ENCODE measurements at regions not wholly inside any gene's neighbourhood (a gene's known extent, or its start where the extent isn't known, plus 50 kb on each side); places are given as distances from the start of the nearest gene placed in this dataset.
"Not testable (repeated sequence)": the region's sequence is repeated elsewhere in the genome, so short reads cannot be mapped to it uniquely, and the experiment has no call there.

DNA sequence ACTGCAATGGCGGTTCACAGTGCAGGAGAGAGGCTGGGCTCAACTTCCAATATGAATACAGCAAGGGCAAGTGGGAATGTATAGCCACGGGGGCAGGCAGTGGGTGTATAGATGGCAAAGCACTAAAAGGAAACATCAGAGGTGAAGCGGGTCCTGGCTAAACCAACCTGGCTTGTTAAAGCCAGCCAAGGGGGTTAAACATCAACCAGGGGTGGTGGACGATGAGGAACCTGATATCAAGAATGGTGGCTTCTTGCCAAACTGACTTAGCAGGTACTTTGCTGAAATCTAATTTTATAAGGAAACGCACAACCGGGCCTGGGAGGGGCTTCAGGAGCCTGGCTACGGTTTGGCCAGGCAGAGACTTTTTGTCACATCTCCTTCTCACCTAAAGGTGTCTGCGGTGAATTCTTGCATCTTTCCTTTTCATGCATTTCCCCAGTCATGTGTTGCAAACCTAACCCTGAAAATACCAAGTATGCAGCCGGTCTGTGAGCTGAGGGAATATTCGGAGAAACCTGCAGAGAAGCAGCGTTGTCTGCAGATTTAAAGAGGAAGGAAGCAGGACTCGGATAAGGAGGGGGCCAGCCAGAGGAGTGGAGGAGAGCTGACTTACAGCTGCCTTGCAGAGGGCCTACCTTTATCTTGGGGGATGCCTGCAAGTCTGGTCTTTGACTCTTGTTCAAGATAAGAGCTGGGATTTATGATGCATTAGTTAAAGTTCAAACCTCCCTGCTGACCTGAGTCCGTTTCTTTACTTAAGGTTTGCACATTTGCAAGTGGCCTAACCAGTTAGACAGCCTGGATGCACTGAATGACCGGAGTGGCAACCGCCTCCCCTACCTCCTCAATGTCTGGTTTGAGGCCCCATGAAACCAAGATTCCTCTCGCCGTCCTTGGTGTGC lies 309.1 kb upstream of the USP9Y start:
- H3K4me3 ChIP-seq (replicated peaks in 1 of 3; ENCODE audit: insufficient read depth in 1 of 3, low read depth in 1 of 3, low read length in 3 of 3); DNase-seq (ENCODE audit: low read depth, low spot score); H3K79me2 ChIP-seq (ENCODE audit: control insufficient read depth, insufficient read depth, low read length); H3K9me3 ChIP-seq (replicated peaks; ENCODE audit: control insufficient read depth, insufficient read depth, low read length); POLR2A ChIA-PET; BruUV-seq (replicated peaks); FAIRE-seq; H3K4me1 ChIP-seq (ENCODE audit: control insufficient read depth, extremely low read depth, insufficient read depth, low read length); H3K9me1 ChIP-seq (replicated peaks; ENCODE audit: control insufficient read depth, extremely low read depth, insufficient read depth, low read length); dilution Hi-C loops (cut with MboI; ENCODE audit: extremely low pct_ligation_motif_present, low sequenced_read_pairs); CTCF ChIA-PET; H3K9ac ChIP-seq (replicated peaks; ENCODE audit: extremely low read depth, insufficient read depth, low read length); H3K4me2 ChIP-seq (ENCODE audit: insufficient read depth, low read length); H3K27me3 ChIP-seq (ENCODE audit: control insufficient read depth in 2 of 2, insufficient read depth in 2 of 2, low read length in 2 of 2); H4K20me1 ChIP-seq (replicated peaks; ENCODE audit: control insufficient read depth, extremely low read depth, insufficient read depth, low read length); H3K36me3 ChIP-seq (ENCODE audit: control insufficient read depth in 2 of 2, extremely low read depth in 1 of 2, insufficient read depth in 2 of 2, low read length in 2 of 2); H3K27ac ChIP-seq (ENCODE audit: insufficient read depth, low read depth, low read length); intact Hi-C loops (cut with micrococcal nuclease); H2AFZ ChIP-seq (ENCODE audit: low read depth, low read length): not testable (repeated sequence)

DNA sequence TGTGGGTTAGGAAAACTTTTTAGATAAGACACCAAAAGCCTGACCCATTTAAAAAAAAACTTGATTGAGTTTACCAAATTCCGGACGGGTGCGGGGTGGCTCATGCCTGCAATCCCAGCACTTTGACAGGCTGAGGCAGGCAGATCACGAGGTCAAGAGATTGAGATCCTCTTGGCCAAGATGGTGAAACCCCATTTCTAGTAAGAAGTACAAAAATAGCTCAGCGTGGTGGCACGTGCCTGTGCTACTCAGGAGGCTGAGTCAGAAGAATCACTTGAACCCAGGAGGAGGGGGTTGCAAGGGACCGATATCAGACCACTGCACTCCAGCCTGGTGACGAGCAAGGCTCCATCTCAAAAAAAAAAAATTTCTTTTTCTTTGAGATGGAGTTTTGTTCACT lies 307.8 kb upstream of the USP9Y start:
- DNase-seq (ENCODE audit: low read depth, low spot score) (no peak), FAIRE-seq (no peak)
- dilution Hi-C loops (cut with MboI; ENCODE audit: extremely low pct_ligation_motif_present, low sequenced_read_pairs) (no loop called here), intact Hi-C loops (cut with micrococcal nuclease) (no loop called here)
- no peaks in the 10 kb centered on the region for H3K36me3 ChIP-seq (ENCODE audit: control insufficient read depth in 2 of 2, extremely low read depth in 1 of 2, insufficient read depth in 2 of 2, low read length in 2 of 2)
- CTCF ChIA-PET = no interaction called here
- H3K27me3 ChIP-seq (ENCODE audit: control insufficient read depth in 2 of 2, insufficient read depth in 2 of 2, low read length in 2 of 2) = no peaks in the 10 kb centered on the region
- no peaks in the 10 kb centered on the region for H3K9me1 ChIP-seq (replicated peaks; ENCODE audit: control insufficient read depth, extremely low read depth, insufficient read depth, low read length)
- H4K20me1 ChIP-seq (replicated peaks; ENCODE audit: control insufficient read depth, extremely low read depth, insufficient read depth, low read length) = no peaks in the 10 kb centered on the region
- no peak overlapping the region for H3K4me3 ChIP-seq (replicated peaks in 1 of 3; ENCODE audit: insufficient read depth in 1 of 3, low read depth in 1 of 3, low read length in 3 of 3)
- no TSS peak for BruUV-seq (replicated peaks)
- H3K4me2 ChIP-seq (ENCODE audit: insufficient read depth, low read length) = no peak overlapping the region
- H3K9ac ChIP-seq (replicated peaks; ENCODE audit: extremely low read depth, insufficient read depth, low read length) = no peak overlapping the region
- TF ChIP-seq, protein P1, sequence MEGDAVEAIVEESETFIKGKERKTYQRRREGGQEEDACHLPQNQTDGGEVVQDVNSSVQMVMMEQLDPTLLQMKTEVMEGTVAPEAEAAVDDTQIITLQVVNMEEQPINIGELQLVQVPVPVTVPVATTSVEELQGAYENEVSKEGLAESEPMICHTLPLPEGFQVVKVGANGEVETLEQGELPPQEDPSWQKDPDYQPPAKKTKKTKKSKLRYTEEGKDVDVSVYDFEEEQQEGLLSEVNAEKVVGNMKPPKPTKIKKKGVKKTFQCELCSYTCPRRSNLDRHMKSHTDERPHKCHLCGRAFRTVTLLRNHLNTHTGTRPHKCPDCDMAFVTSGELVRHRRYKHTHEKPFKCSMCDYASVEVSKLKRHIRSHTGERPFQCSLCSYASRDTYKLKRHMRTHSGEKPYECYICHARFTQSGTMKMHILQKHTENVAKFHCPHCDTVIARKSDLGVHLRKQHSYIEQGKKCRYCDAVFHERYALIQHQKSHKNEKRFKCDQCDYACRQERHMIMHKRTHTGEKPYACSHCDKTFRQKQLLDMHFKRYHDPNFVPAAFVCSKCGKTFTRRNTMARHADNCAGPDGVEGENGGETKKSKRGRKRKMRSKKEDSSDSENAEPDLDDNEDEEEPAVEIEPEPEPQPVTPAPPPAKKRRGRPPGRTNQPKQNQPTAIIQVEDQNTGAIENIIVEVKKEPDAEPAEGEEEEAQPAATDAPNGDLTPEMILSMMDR (IDR thresholded peaks at IDR 0.05; ENCODE audit: extremely low read depth in 1 of 2, insufficient read depth in 1 of 2, low read depth in 1 of 2, low read length in 2 of 2) = no peak
- TF ChIP-seq POLR2A (IDR thresholded peaks at IDR 0.05; ENCODE audit: low read depth, low read length) = no peak
- POLR2A ChIA-PET = no interaction called here
- no peaks in the 10 kb centered on the region for H3K4me1 ChIP-seq (ENCODE audit: control insufficient read depth, extremely low read depth, insufficient read depth, low read length)
- no peak overlapping the region for H2AFZ ChIP-seq (ENCODE audit: low read depth, low read length)
- no peaks in the 10 kb centered on the region for H3K79me2 ChIP-seq (ENCODE audit: control insufficient read depth, insufficient read depth, low read length)
- no peaks in the 10 kb centered on the region for H3K9me3 ChIP-seq (replicated peaks; ENCODE audit: control insufficient read depth, insufficient read depth, low read length)
- no peak overlapping the region for H3K27ac ChIP-seq (ENCODE audit: insufficient read depth, low read depth, low read length)

DNA sequence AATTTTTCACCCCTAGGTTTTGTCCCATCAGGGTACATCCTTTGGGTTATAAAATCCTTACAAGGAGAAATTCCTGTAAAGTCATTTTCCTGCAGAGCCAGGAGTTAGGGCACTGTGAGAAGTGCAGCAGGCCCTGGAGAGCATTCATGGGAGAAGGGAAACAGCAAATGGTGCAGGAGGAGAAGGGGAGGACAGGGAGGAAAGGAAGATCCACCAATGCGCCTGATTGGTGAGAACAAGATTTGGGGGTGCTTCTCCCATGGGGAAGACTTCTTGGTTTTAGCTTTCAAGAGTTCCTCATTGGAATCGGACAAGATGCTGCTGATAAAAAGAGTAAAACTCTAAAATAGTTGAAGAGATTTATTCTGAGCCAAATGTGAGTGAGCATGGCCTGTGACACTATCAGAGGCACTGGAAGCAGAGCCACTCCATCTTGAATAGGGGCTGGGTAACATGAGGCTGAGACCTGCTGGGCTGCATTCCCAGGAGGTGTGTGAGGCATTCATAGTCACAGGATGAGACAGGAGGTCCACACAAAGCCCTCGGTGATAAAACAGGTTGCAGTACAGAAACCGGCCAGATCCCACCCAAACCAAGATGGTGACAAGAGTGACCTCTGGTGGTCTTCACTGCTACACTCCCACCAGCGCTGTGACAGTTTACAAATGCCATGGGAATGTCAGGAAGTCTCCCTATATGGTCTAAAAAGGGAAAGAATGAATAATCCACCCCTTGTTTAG lies 305.5 kb upstream of the USP9Y start:
- POLR2A ChIA-PET; H2AFZ ChIP-seq (ENCODE audit: low read depth, low read length); H4K20me1 ChIP-seq (replicated peaks; ENCODE audit: control insufficient read depth, extremely low read depth, insufficient read depth, low read length); H3K9me3 ChIP-seq (replicated peaks; ENCODE audit: control insufficient read depth, insufficient read depth, low read length); H3K4me1 ChIP-seq (ENCODE audit: control insufficient read depth, extremely low read depth, insufficient read depth, low read length); H3K79me2 ChIP-seq (ENCODE audit: control insufficient read depth, insufficient read depth, low read length); H3K4me2 ChIP-seq (ENCODE audit: insufficient read depth, low read length); H3K27ac ChIP-seq (ENCODE audit: insufficient read depth, low read depth, low read length); H3K4me3 ChIP-seq (replicated peaks in 1 of 3; ENCODE audit: insufficient read depth in 1 of 3, low read depth in 1 of 3, low read length in 3 of 3); DNase-seq (ENCODE audit: low read depth, low spot score); BruUV-seq (replicated peaks); CTCF ChIA-PET; H3K9me1 ChIP-seq (replicated peaks; ENCODE audit: control insufficient read depth, extremely low read depth, insufficient read depth, low read length); H3K9ac ChIP-seq (replicated peaks; ENCODE audit: extremely low read depth, insufficient read depth, low read length); intact Hi-C loops (cut with micrococcal nuclease); dilution Hi-C loops (cut with MboI; ENCODE audit: extremely low pct_ligation_motif_present, low sequenced_read_pairs); H3K27me3 ChIP-seq (ENCODE audit: control insufficient read depth in 2 of 2, insufficient read depth in 2 of 2, low read length in 2 of 2); H3K36me3 ChIP-seq (ENCODE audit: control insufficient read depth in 2 of 2, extremely low read depth in 1 of 2, insufficient read depth in 2 of 2, low read length in 2 of 2): not testable (repeated sequence)
- peak; percentile 76 for FAIRE-seq

Data from endothelial cell of umbilical vein (primary cell).